Smooth muscle cell (in vitro differentiated cells): ENCODE measurements at regions not wholly inside any gene's neighbourhood (a gene's known extent, or its start where the extent isn't known, plus 50 kb on each side); places are given as distances from the start of the nearest gene placed in this dataset. TPM values are rescaled to one million over a fixed set of nuclear protein-coding genes. Genes with fewer than 3 reads are reported as not detected.

Experiments
- small RNA-seq: library from RNA; depleted of rRNA; stranded (forward); fragments of <200 nt; gene quantifications from one replicate; pipeline ENCODE3, GENCODE V24; 2014

Small RNA genes in the stretch of these regions (small RNA-seq; reads per million reads assigned to genes)
- gene RF00004 = not detected
